ENCODE measurements at regions not wholly inside any gene's neighbourhood (a gene's known extent, or its start where the extent isn't known, plus 50 kb on each side); places are given as distances from the start of the nearest gene placed in this dataset.
A peak's percentile ranks its signal among the peaks of the same experiment; 100 is the strongest.

DNA sequence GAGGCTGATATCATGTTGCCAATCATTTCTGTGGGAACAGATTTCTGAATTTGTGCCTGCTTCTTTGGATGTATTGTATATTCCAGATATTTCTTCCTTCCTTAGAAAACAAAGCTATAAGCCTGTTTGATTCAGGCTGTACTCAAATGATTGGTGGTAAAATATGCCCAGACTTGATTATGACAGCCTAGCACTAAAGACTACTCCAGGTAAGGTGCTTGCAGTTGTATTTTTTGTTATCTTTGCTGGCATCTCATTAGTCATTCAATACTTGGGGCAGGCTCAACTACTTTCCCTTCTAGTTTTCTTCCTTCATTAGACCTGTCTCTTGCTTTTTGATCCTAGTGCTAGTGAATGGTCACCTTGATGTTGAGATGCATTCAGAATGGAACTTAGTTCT is 90.6 kb downstream of the ZNF518B start:
- no peak overlapping the region for H3K4me3 ChIP-seq
- no peak overlapping the region for H3K27ac ChIP-seq
- TF ChIP-seq, protein P1, sequence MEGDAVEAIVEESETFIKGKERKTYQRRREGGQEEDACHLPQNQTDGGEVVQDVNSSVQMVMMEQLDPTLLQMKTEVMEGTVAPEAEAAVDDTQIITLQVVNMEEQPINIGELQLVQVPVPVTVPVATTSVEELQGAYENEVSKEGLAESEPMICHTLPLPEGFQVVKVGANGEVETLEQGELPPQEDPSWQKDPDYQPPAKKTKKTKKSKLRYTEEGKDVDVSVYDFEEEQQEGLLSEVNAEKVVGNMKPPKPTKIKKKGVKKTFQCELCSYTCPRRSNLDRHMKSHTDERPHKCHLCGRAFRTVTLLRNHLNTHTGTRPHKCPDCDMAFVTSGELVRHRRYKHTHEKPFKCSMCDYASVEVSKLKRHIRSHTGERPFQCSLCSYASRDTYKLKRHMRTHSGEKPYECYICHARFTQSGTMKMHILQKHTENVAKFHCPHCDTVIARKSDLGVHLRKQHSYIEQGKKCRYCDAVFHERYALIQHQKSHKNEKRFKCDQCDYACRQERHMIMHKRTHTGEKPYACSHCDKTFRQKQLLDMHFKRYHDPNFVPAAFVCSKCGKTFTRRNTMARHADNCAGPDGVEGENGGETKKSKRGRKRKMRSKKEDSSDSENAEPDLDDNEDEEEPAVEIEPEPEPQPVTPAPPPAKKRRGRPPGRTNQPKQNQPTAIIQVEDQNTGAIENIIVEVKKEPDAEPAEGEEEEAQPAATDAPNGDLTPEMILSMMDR (IDR thresholded peaks at IDR 0.05 in 8 of 11, conservative IDR thresholded peaks at IDR 0.05 in 3 of 11), result no peak
- TF ChIP-seq POLR2AphosphoS5 (IDR thresholded peaks at IDR 0.05) (no peak), POLR2A (IDR thresholded peaks at IDR 0.05) (no peak)
- H3K27me3 ChIP-seq (replicated peaks in 1 of 7), result no peaks in the 10 kb centered on the region
- H3K4me1 ChIP-seq, result no peaks in the 10 kb centered on the region
- intact Hi-C loops (cut with DNase I; ENCODE audit: low total_unique reads), result no loop called here
- H3K9me3 ChIP-seq, result no peaks in the 10 kb centered on the region
- no peak for DNase-seq
- no peaks in the 10 kb centered on the region for H3K36me3 ChIP-seq

DNA sequence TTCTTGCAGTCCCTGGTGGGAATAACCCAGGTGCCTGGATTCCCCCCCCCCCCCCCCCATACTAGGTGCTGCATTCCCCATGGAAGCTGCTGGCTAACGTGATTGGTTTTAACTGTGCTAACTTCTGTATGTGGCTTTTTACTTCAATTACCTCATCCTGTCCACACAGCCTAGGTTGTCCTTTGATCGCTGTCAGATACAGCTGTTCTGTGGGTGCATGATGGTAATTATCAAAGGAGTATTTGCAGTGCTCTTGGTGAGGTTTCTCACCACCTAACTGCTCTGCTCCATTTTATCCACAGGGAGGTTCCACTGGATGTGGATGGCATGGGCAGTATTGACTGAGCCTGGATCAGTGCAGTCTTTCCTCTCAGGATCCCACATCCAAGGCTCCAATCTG is 93.0 kb downstream of the ZNF518B start:
- TF ChIP-seq, protein P1 (IDR thresholded peaks at IDR 0.05 in 8 of 11, conservative IDR thresholded peaks at IDR 0.05 in 3 of 11), result no peak
- TF ChIP-seq POLR2A (IDR thresholded peaks at IDR 0.05), result no peak
- no peak for TF ChIP-seq POLR2AphosphoS5 (IDR thresholded peaks at IDR 0.05)
- H3K27ac ChIP-seq, result no peak overlapping the region
- no peaks in the 10 kb centered on the region for H3K4me1 ChIP-seq
- peaks cover 0 to 8% (median 0%) of the 10 kb centered on the region in 7 donors for H3K27me3 ChIP-seq (replicated peaks in 1 of 7)
- intact Hi-C loops (cut with DNase I; ENCODE audit: low total_unique reads), result no loop called here
- 63 to 86% (median 73%) methylated on average over 2 of the region's 2 CpGs for WGBS, 5 donors
- H3K9me3 ChIP-seq, result no peaks in the 10 kb centered on the region
- no peak overlapping the region for H3K4me3 ChIP-seq
- H3K36me3 ChIP-seq, result no peaks in the 10 kb centered on the region
- DNase-seq, result no peak

DNA sequence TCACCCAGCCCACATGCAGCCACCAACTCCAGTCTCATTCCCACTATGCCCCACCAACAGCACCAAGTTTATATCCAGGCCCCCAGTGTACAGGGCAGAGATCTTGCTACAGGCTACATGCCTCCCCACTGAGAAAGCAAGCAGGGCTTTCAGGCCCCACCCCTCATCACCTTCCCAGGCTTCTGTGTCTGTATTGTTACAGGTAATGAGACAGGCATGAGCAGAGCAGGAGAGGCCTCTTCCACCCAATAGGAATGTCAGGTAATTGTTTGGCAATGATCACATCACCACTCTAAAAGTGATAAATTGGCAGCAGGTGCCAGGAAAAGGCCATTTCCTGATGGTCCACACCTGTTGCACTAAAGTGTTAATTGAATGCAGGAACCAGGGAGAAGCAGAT is 102.5 kb downstream of the ZNF518B start:
- no peak overlapping the region for H3K27ac ChIP-seq
- no peak for TF ChIP-seq POLR2AphosphoS5 (IDR thresholded peaks at IDR 0.05)
- TF ChIP-seq, protein P1 (IDR thresholded peaks at IDR 0.05 in 8 of 11, conservative IDR thresholded peaks at IDR 0.05 in 3 of 11), result no peak
- no peak for TF ChIP-seq POLR2A (IDR thresholded peaks at IDR 0.05)
- intact Hi-C loops (cut with DNase I; ENCODE audit: low total_unique reads), result no loop called here
- H3K9me3 ChIP-seq, result peaks cover 0 to 3% (median 0%) of the 10 kb centered on the region in 8 donors
- peaks cover 0 to 4% (median 0%) of the 10 kb centered on the region in 7 donors for H3K27me3 ChIP-seq (replicated peaks in 1 of 7)
- no peaks in the 10 kb centered on the region for H3K4me1 ChIP-seq
- H3K36me3 ChIP-seq, result no peaks in the 10 kb centered on the region
- no peak for DNase-seq
- H3K4me3 ChIP-seq, result no peak overlapping the region

DNA sequence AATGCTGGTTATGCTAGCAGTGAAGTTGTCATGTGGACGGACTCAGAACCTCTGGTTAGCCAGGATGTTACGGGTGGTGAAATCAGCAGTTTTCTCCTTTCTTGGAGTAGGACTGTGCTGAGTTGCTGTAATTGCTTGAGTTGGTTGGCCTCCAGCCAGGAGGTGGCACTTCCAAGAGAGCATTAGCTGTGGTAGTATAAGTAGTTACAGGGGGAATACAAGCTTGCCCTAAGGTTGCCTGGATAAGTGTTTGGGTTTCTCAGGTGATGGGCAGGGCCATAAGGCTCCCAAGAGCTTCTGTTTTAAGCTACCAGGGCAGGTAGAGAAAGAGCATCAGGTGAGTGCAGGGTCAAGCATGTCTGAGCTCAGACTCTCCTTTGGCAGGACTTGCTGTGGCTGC is 103.0 kb downstream of the ZNF518B start:
- peak in 1 of 3 donors; percentile 37 for TF ChIP-seq POLR2AphosphoS5 (IDR thresholded peaks at IDR 0.05)
- TF ChIP-seq POLR2A (IDR thresholded peaks at IDR 0.05), result no peak
- TF ChIP-seq, protein P1 (IDR thresholded peaks at IDR 0.05 in 8 of 11, conservative IDR thresholded peaks at IDR 0.05 in 3 of 11), result no peak
- intact Hi-C loops (cut with DNase I; ENCODE audit: low total_unique reads), result no loop called here
- Histone ChIP-seq H3K27ac (peak overlapping the region in 1 of 8 donors; percentile 43), H3K36me3 (no peaks in the 10 kb centered on the region), H3K4me1 (no peaks in the 10 kb centered on the region), H3K9me3 (peaks cover 0 to 3% (median 0%) of the 10 kb centered on the region in 8 donors), H3K4me3 (no peak overlapping the region), H3K27me3 (replicated peaks in 1 of 7) (peaks cover 0 to 5% (median 0%) of the 10 kb centered on the region in 7 donors)
- 86 to 94% (median 87%) methylated on average over 2 of the region's 2 CpGs for WGBS, 5 donors
- no peak for DNase-seq

All from spleen (tissue), 11 donors.